OCI-LY1 (cell line): ENCODE measurements at regions not wholly inside any gene's neighbourhood (a gene's known extent, or its start where the extent isn't known, plus 50 kb on each side); places are given as distances from the start of the nearest gene placed in this dataset.

Experiments
- CTCF ChIP-seq: fragments of 200-600 bp; sonication (generic), shearing (Covaris generic); IDR thresholded peaks from 2 replicates; pipeline ENCODE4 v1.5.1; 2017; ENCODE audit warnings: mild to moderate bottlenecking, antibody characterized with exemption, low read length, moderate library complexity, mixed read lengths
- EZH2 ChIP-seq: fragments of 200-600 bp; sonication (generic), shearing (Covaris generic); IDR thresholded peaks from 2 replicates; pipeline ENCODE4 v1.8.0; 2017; ENCODE audit warnings: borderline replicate concordance, mixed run types, mild to moderate bottlenecking, antibody characterized with exemption, low read length, moderate library complexity, mixed read lengths

DNA sequence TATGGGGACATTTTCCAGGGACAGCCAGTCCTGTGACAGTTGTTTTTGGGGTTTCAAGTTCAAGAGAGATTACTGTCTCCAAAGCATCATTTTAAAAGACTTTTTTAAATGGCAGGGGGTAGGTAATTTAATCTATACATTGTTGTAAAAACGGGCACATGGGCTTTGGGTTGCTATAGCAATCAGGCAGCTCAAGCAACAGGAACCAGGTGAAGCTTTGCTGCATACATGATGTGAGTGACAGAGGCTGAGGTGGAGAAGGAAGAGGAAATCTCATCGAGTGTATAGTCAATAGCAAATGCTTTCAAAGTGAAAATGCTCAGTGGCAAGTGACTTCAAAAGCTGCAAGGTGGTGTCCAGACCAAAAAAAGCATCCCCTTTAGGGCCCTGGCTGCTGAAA lies 277.4 kb upstream of the JAG1 start:
- no peak for TF ChIP-seq CTCF
- no peak for TF ChIP-seq EZH2
